Osteoblast (primary cell): ENCODE measurements at regions not wholly inside any gene's neighbourhood (a gene's known extent, or its start where the extent isn't known, plus 50 kb on each side); places are given as distances from the start of the nearest gene placed in this dataset.

Experiments used
- DNase-seq: peaks from one replicate; pipeline ENCODE4 v3.0.0; 2011; ENCODE audit warnings: low spot score, mixed read lengths; ENCODE audit not compliant: insufficient read length; ENCODE audit errors: missing footprints
- H2AFZ ChIP-seq: 2 replicates; pipeline ENCODE4 v1.6.0; 2011; ENCODE audit warnings: mild to moderate bottlenecking, low read length
- H3K27ac ChIP-seq: 2 replicates; pipeline ENCODE4 v1.5.1; 2011; ENCODE audit warnings: mild to moderate bottlenecking, low read depth, low read length, moderate library complexity
- H3K27me3 ChIP-seq: 2 replicates; pipeline ENCODE4 v1.6.0; 2012; ENCODE audit warnings: mild to moderate bottlenecking, control low read depth, inconsistent platforms, low read length, moderate library complexity; ENCODE audit not compliant: insufficient read depth
- H3K36me3 ChIP-seq: 2 replicates; pipeline ENCODE4 v1.5.1; 2011; ENCODE audit warnings: mild to moderate bottlenecking, low read length, control low read depth, moderate library complexity; ENCODE audit not compliant: insufficient read depth
- H3K4me1 ChIP-seq: 2 replicates; pipeline ENCODE4 v1.5.1; 2011; ENCODE audit warnings: mild to moderate bottlenecking, low read length, control low read depth, moderate library complexity; ENCODE audit not compliant: insufficient read depth
- H3K4me2 ChIP-seq: 2 replicates; pipeline ENCODE4 v1.6.0; 2011; ENCODE audit warnings: mild to moderate bottlenecking, low read length; ENCODE audit not compliant: insufficient read depth
- H3K4me3 ChIP-seq: fragments of 200-600 bp; sonication (generic); 3 replicates; pipeline ENCODE4 v1.5.1; 2012; ENCODE audit warnings: mild to moderate bottlenecking, low read length, inconsistent platforms; ENCODE audit not compliant: insufficient read depth
- H3K79me2 ChIP-seq: 2 replicates; pipeline ENCODE4 v1.6.0; 2012; ENCODE audit warnings: mild to moderate bottlenecking, low read length, control low read depth, inconsistent platforms; ENCODE audit not compliant: insufficient read depth
- H3K9me3 ChIP-seq: 2 replicates; pipeline ENCODE4 v1.5.1; 2011; ENCODE audit warnings: low read depth, low read length, control low read depth
- H4K20me1 ChIP-seq: 2 replicates; pipeline ENCODE4 v1.6.0; 2012; ENCODE audit warnings: mild to moderate bottlenecking, low read length, control low read depth; ENCODE audit not compliant: insufficient read depth
- CTCF ChIP-seq: IDR thresholded peaks from 2 replicates; pipeline ENCODE4 v1.5.1; 2011; ENCODE audit warnings: mild to moderate bottlenecking, low read depth, low read length, moderate library complexity; ENCODE audit errors: extremely low read depth

GRCh38 chr16:22624038-22624799, 113.5 kb downstream of the NPIPB5 start:
- no peaks in the 10 kb centered on the region for H3K4me1 ChIP-seq
- no peaks in the 10 kb centered on the region for H4K20me1 ChIP-seq
- no peaks in the 10 kb centered on the region for H3K36me3 ChIP-seq
- no peaks in the 10 kb centered on the region for H3K27me3 ChIP-seq
- no peak overlapping the region for H3K4me3 ChIP-seq
- H2AFZ ChIP-seq, result no peak overlapping the region
- H3K27ac ChIP-seq, result no peak overlapping the region
- no peak overlapping the region for H3K4me2 ChIP-seq
- H3K79me2 ChIP-seq, result no peaks in the 10 kb centered on the region
- H3K9me3 ChIP-seq, result no peaks in the 10 kb centered on the region
- no peak for TF ChIP-seq CTCF
- DNase-seq, result no peak

GRCh38 chr16:22624800-22625533, 114.3 kb downstream of the NPIPB5 start:
- Histone ChIP-seq H3K36me3 (no peaks in the 10 kb centered on the region), H2AFZ (no peak overlapping the region), H3K79me2 (no peaks in the 10 kb centered on the region), H3K27me3 (no peaks in the 10 kb centered on the region), H3K4me3 (no peak overlapping the region), H3K27ac (no peak overlapping the region), H3K4me1 (no peaks in the 10 kb centered on the region), H4K20me1 (no peaks in the 10 kb centered on the region), H3K4me2 (no peak overlapping the region), H3K9me3 (no peaks in the 10 kb centered on the region)
- no peak for TF ChIP-seq CTCF
- DNase-seq, result no peak

- Histone ChIP-seq H3K36me3 (no peaks in the 10 kb centered on the region), H3K4me2 (no peak overlapping the region), H3K27me3 (no peaks in the 10 kb centered on the region), H3K9me3 (no peaks in the 10 kb centered on the region), H2AFZ (no peak overlapping the region), H3K27ac (no peak overlapping the region), H3K79me2 (no peaks in the 10 kb centered on the region), H3K4me3 (no peak overlapping the region), H4K20me1 (no peaks in the 10 kb centered on the region), H3K4me1 (no peaks in the 10 kb centered on the region)
- TF ChIP-seq CTCF, result no peak
- no peak for DNase-seq
Measured at GRCh38 chr16:22625967-22626366, 115.3 kb downstream of the NPIPB5 start.

GRCh38 chr16:22627043-22627442, 116.4 kb downstream of the NPIPB5 start:
- no peak overlapping the region for H3K4me2 ChIP-seq
- H3K27ac ChIP-seq, result no peak overlapping the region
- no peak overlapping the region for H2AFZ ChIP-seq
- H3K79me2 ChIP-seq, result no peaks in the 10 kb centered on the region
- no peak for DNase-seq
- no peak overlapping the region for H3K4me3 ChIP-seq
- H3K9me3 ChIP-seq, result no peaks in the 10 kb centered on the region
- no peak for TF ChIP-seq CTCF
- H3K27me3 ChIP-seq, result no peaks in the 10 kb centered on the region
- H4K20me1 ChIP-seq, result no peaks in the 10 kb centered on the region
- H3K36me3 ChIP-seq, result no peaks in the 10 kb centered on the region
- no peaks in the 10 kb centered on the region for H3K4me1 ChIP-seq
